ENCODE measurements at regions not wholly inside any gene's neighbourhood (a gene's known extent, or its start where the extent isn't known, plus 50 kb on each side); places are given as distances from the start of the nearest gene placed in this dataset.
"Not testable (repeated sequence)": the region's sequence is repeated elsewhere in the genome, so short reads cannot be mapped to it uniquely, and the experiment has no call there.

DNA sequence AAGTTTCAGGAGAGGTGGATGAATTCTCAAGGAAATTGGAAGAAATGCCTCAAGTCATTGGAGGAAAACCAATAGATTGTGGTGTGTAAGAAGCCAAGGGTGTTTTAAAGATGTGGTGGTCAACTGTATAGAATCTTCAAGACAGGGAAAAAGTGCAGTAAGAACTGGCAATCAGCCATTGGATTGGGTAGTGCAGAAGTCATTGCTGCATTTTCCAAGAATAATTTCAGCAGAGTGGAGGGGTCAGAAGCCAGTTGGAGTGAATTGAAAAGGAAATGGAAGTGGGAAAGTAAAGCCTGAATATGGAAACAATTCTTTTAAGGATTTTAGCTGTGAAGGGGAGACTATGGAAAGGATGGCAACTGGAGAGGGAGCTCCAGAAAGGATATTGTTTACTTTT, 128.2 kb upstream of the TMEM170B start:
- DNase-seq (ENCODE audit: low read depth), result no peak

DNA sequence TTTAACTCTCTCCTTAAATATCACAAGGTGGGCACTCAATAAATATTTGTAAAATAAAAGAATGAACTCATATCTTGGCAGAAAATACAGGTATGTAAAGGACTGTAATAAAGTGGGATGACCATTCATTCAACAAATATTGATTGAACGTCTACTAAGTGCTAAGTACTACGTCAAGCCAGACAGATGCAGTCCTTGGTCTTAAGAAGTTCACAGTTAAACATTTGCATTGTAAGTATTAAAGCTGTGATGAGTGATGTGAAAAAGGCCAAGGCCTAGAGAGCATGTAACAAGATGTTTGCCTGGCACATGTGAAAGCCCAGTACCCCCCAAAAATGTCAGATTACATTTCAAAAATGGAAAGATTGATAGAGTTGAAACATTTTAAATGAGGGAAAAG, 130.1 kb upstream of the TMEM170B start:
- DNase-seq (ENCODE audit: low read depth), result no peak

- no peak for DNase-seq (ENCODE audit: low read depth)
Observed at GRCh38 chr6:11404838-11405237, 132.7 kb upstream of the TMEM170B start.

DNA sequence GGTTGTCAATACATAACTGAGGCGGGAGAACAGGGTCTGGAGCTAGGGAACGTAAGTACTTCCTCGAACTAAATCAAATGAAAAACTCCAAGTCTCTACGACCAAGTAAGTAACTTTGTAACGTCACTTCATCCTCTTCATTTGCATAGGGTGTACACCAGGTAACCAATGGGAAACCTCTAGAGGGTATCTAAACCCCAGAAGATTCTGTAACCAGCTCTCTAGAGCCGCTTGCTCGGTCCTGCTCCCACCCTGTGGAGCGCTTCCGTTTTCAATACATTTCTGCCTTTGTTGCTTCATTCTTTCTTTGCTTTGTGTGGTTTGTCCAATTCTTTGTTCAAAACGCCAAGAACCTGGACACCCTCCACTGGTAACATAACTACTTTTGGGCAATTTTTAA, 133.5 kb upstream of the TMEM170B start:
- no peak for DNase-seq (ENCODE audit: low read depth)

- no peak for DNase-seq (ENCODE audit: low read depth)
Observed at GRCh38 chr6:11403035-11403601, 134.4 kb upstream of the TMEM170B start.

DNA sequence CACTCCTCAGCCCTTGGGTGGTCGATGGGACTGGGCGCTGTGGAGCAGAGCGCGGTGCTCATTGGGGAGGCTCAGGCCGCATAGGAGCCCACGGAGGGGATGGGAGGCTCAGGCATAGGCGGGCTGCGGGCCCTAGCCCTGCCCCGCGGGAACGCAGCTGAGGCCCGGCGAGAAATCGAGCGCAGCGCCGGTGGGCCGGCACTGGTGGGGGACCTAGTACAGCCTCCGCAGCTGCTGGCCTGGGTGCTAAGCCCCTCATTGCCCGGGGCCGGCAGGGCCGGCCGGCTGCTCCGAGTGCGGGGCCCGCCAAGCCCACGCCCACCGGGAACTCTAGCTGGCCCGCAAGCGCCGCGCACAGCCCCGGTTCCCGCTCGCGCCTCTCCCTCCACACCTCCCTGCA, 135.0 kb upstream of the TMEM170B start:
- not testable (repeated sequence) for DNase-seq (ENCODE audit: low read depth)

GRCh38 chr6:11401954-11402353, 135.6 kb upstream of the TMEM170B start:
- not testable (repeated sequence) for DNase-seq (ENCODE audit: low read depth)

GRCh38 chr6:11398451-11399326, 138.9 kb upstream of the TMEM170B start:
- no peak for DNase-seq (ENCODE audit: low read depth)

- no peak for DNase-seq (ENCODE audit: low read depth)
Observed at GRCh38 chr6:11397622-11398450, 139.7 kb upstream of the TMEM170B start.

GRCh38 chr6:11396860-11397259, 140.7 kb upstream of the TMEM170B start:
- DNase-seq (ENCODE audit: low read depth), result no peak

GRCh38 chr6:11393713-11394627, 143.6 kb upstream of the TMEM170B start:
- no peak for DNase-seq (ENCODE audit: low read depth)

GRCh38 chr6:11392778-11393507, 144.6 kb upstream of the TMEM170B start:
- no peak for DNase-seq (ENCODE audit: low read depth)

- DNase-seq (ENCODE audit: low read depth), result no peak
Observed at GRCh38 chr6:11391934-11392777, 145.4 kb upstream of the TMEM170B start.

DNA sequence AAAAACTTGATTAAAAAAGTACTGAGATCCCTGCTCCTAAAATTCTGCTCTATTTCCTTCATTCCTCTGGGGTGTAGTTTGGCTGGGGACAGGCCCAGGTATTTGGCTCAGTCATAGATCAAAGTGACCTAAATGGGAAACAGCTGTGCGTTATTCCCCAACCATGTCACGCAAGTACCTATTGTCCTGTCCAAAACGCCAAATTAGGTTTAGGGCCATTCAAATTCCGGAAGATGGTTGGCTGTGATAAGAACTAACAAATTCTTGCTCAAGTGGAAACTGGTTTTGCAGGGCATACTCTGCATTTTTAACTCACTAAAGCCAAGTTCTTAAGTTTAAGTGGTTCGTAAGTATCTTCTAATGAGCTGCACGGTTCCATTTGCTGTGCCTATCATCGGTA, 147.6 kb upstream of the TMEM170B start:
- no peak for DNase-seq (ENCODE audit: low read depth)

DNA sequence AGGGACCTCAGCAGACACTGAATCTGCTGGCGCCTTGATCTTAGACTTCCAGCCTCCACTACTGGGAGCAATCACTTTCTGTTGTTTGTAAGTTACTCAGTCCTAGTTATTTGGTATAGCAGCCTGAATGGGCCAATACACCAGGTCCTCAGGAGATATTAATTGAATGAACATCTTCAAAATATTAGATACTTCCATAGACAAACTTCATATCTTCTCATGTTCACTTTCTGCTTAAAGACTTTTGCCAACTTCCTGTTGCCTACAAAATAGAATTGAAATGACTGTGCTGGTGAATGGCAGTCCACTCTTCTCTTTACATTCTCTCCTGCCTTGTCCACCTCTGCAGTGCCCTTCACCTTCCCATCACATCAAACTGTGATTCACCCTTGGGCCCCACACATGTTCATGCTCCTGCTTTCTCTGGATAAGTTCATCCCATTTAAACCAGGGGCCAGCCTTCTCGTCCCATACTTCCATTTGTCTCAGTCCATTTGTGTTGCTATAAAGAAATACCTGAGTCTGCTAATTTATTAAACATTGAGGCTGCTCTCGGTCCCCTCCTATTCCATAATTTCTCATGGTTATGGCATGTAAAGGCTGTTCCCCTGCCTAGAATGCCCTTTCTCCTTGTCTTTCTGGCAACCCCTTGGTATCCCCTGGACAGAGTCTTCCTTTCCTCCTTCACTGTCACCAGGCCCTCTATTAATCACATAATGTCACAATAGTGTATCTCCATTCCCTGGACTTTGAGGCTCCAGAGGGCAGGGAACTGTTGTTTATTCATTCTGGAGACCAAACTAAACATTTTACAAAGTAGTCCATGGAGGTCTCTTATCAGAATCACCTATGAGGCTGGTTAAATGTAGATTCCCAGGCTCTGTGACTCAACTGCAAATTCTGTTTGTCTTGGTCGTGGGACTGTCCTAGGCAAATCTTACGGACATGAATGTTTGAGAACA, 148.3 kb upstream of the TMEM170B start:
- DNase-seq (ENCODE audit: low read depth), result no peak

GRCh38 chr6:11387707-11388430, 149.7 kb upstream of the TMEM170B start:
- DNase-seq (ENCODE audit: low read depth), result no peak

GRCh38 chr6:11386726-11387125, 150.8 kb upstream of the TMEM170B start:
- no peak for DNase-seq (ENCODE audit: low read depth)

GRCh38 chr6:11386323-11386722, 151.2 kb upstream of the TMEM170B start:
- no peak for DNase-seq (ENCODE audit: low read depth)

All from fibroblast of the conjunctiva (primary cell).